Endothelial cell of umbilical vein (primary cell): ENCODE measurements at regions not wholly inside any gene's neighbourhood (a gene's known extent, or its start where the extent isn't known, plus 50 kb on each side); places are given as distances from the start of the nearest gene placed in this dataset.

Source experiments
- BruUV-seq: library from RNA; stranded (reverse); fragments of 400-500 nt; replicated peaks from 2 replicates; lab custom pipeline; 2021; lab: Mats Ljungman, UMichigan
- CTCF ChIA-PET: fragments of 300-600, 350-600 bp; sonication (Branson Sonifier 250); formaldehyde crosslinking; loops from one replicate; lab custom pipeline; 2021; ENCODE audit warnings: antibody characterized with exemption, inconsistent platforms; lab: Charles Lee
- POLR2A ChIA-PET: fragments of 300-600, 350-600 bp; sonication (Branson Sonifier 250); formaldehyde crosslinking; loops from one replicate; lab custom pipeline; 2021; ENCODE audit warnings: antibody characterized with exemption, inconsistent platforms; lab: Charles Lee
- DNase-seq: peaks from one replicate; pipeline ENCODE4 v3.0.0-alpha.2; 2011; ENCODE audit warnings: low read depth, low spot score
- FAIRE-seq: peaks from 2 replicates; lab custom pipeline; 2011; peaks lifted over from hg19 to GRCh38; lab: Jason Lieb, UNC
- H2AFZ ChIP-seq: 2 replicates; pipeline ENCODE4 v1.6.0; 2012; ENCODE audit warnings: low read depth, low read length, control low read depth, inconsistent platforms
- H3K27ac ChIP-seq: 2 replicates; pipeline ENCODE4 v1.5.1; 2011; ENCODE audit warnings: low read depth, mild to moderate bottlenecking, control low read depth, low read length, moderate library complexity; ENCODE audit not compliant: insufficient read depth
- H3K27me3 ChIP-seq, 2 experiments: 2 replicates each; pipeline versions ENCODE4 v1.6.0 to v1.6.1; 2011; ENCODE audit warnings: low read length in 2 of 2, mixed read lengths in 1 of 2; ENCODE audit not compliant: control insufficient read depth in 2 of 2, insufficient read depth in 2 of 2
- H3K36me3 ChIP-seq, 2 experiments: 2 replicates in 1 of 2; 3 replicates in 1 of 2; pipeline ENCODE4 v1.5.1; 2011; ENCODE audit warnings: low read length in 2 of 2, mild to moderate bottlenecking in 1 of 2, moderate library complexity in 1 of 2; ENCODE audit not compliant: control insufficient read depth in 2 of 2, insufficient read depth in 2 of 2; ENCODE audit errors: extremely low read depth in 1 of 2
- H3K4me1 ChIP-seq: 3 replicates; pipeline ENCODE4 v1.5.1; 2011; ENCODE audit warnings: mild to moderate bottlenecking, low read length; ENCODE audit not compliant: control insufficient read depth, insufficient read depth; ENCODE audit errors: extremely low read depth
- H3K4me2 ChIP-seq: 2 replicates; pipeline ENCODE4 v1.6.1; 2011; ENCODE audit warnings: low read length, control low read depth, mixed read lengths; ENCODE audit not compliant: insufficient read depth
- H3K4me3 ChIP-seq, 3 experiments: fragments of 200-600 bp in 1 of 3; sonication (generic), shearing (Covaris generic) in 1 of 3; replicated peaks in 1 of 3; 2 replicates each; pipeline ENCODE4 v1.5.1; 2011 to 2016; ENCODE audit warnings: control low read depth in 3 of 3, low read length in 3 of 3, mild to moderate bottlenecking in 2 of 3, inconsistent platforms in 1 of 3, low read depth in 1 of 3, moderate library complexity in 1 of 3; ENCODE audit not compliant: insufficient read depth in 1 of 3
- H3K79me2 ChIP-seq: 2 replicates; pipeline ENCODE4 v1.6.0; 2012; ENCODE audit warnings: low read length, inconsistent platforms; ENCODE audit not compliant: control insufficient read depth, insufficient read depth
- H3K9ac ChIP-seq: replicated peaks from 2 replicates; pipeline ENCODE3; 2011; ENCODE audit warnings: low read length, control low read depth; ENCODE audit not compliant: insufficient read depth; ENCODE audit errors: extremely low read depth
- H3K9me1 ChIP-seq: replicated peaks from 3 replicates; pipeline ENCODE4 v1.6.0; 2011; ENCODE audit warnings: mild to moderate bottlenecking, low read length; ENCODE audit not compliant: control insufficient read depth, insufficient read depth; ENCODE audit errors: extremely low read depth
- H3K9me3 ChIP-seq: replicated peaks from 2 replicates; pipeline ENCODE4 v1.5.1; 2012; ENCODE audit warnings: low read length, inconsistent platforms; ENCODE audit not compliant: control insufficient read depth, insufficient read depth
- H4K20me1 ChIP-seq: replicated peaks from 2 replicates; pipeline ENCODE3; 2011; ENCODE audit warnings: mild to moderate bottlenecking, low read length; ENCODE audit not compliant: control insufficient read depth, insufficient read depth; ENCODE audit errors: extremely low read depth
- CTCF ChIP-seq, 2 donors: IDR thresholded peaks; 1 replicate in 1 of 2; 2 replicates in 1 of 2; pipeline ENCODE4 v1.5.1; 2011; ENCODE audit warnings: low read length in 2 of 2, mild to moderate bottlenecking in 2 of 2, moderate library complexity in 2 of 2, control low read depth in 1 of 2, inconsistent platforms in 1 of 2, low read depth in 1 of 2; ENCODE audit not compliant: insufficient read depth in 1 of 2; ENCODE audit errors: extremely low read depth in 1 of 2
- EZH2 ChIP-seq: IDR thresholded peaks from 2 replicates; pipeline ENCODE4 v1.6.1; 2012; ENCODE audit warnings: borderline replicate concordance, low read depth, mild to moderate bottlenecking, moderate library complexity, low read length, inconsistent platforms; ENCODE audit not compliant: severe bottlenecking
- FOS ChIP-seq: IDR thresholded peaks from 2 replicates; pipeline ENCODE4 v1.6.1; 2011; ENCODE audit warnings: mild to moderate bottlenecking, low read length, moderate library complexity, borderline replicate concordance; ENCODE audit not compliant: insufficient read depth
- GATA2 ChIP-seq: IDR thresholded peaks from 2 replicates; pipeline ENCODE4 v1.7.0; 2011; ENCODE audit warnings: low read depth, mild to moderate bottlenecking, moderate library complexity, mixed read lengths, low read length; ENCODE audit not compliant: insufficient read length, insufficient read depth
- JUN ChIP-seq: IDR thresholded peaks from 2 replicates; pipeline ENCODE4 v1.6.1; 2011; ENCODE audit warnings: borderline replicate concordance, low read depth; ENCODE audit not compliant: insufficient read length, insufficient read depth
- MYC ChIP-seq: IDR thresholded peaks from one replicate; pipeline ENCODE4 v1.6.1; 2011; ENCODE audit warnings: mild to moderate bottlenecking, low read depth, low read length
- POLR2A ChIP-seq: IDR thresholded peaks from 2 replicates; pipeline ENCODE4 v1.6.1; 2012; ENCODE audit warnings: low read depth, mild to moderate bottlenecking, control low read depth, low read length
- POLR2AphosphoS5 ChIP-seq: IDR thresholded peaks from 2 replicates; pipeline ENCODE4 v1.6.1; 2012; ENCODE audit warnings: low read depth, mild to moderate bottlenecking, control low read depth, low read length, moderate library complexity; ENCODE audit not compliant: insufficient read depth
- dilution Hi-C: fragments of 300-500 bp; cut with MboI; formaldehyde crosslinking; loops from one replicate; pipeline ENCODE4 v1.15.0; 2019; ENCODE audit warnings: low sequenced_read_pairs; ENCODE audit not compliant: extremely low pct_ligation_motif_present
- intact Hi-C: fragments of 100-400 bp; cut with micrococcal nuclease; formaldehyde crosslinking; loops from one replicate; pipeline ENCODE4 v1.10.0; 2022
- TF ChIP-seq, protein P1 (sequence below): IDR thresholded peaks from 2 replicates; pipeline ENCODE4 v1.6.1; 2011; ENCODE audit not compliant: insufficient read depth, insufficient read length

GRCh38 chr5:145062280-145063062 lies 772.7 kb downstream of the PRELID2 start:
- Histone ChIP-seq H3K27ac (no peak overlapping the region), H3K4me3 (no peak overlapping the region), H3K36me3 (no peaks in the 10 kb centered on the region), H3K9ac (no peak overlapping the region), H3K4me2 (no peak overlapping the region), H3K9me1 (no peaks in the 10 kb centered on the region), H4K20me1 (no peaks in the 10 kb centered on the region), H3K27me3 (no peaks in the 10 kb centered on the region), H2AFZ (no peak overlapping the region), H3K79me2 (no peaks in the 10 kb centered on the region), H3K9me3 (no peaks in the 10 kb centered on the region), H3K4me1 (no peaks in the 10 kb centered on the region)
- CTCF ChIA-PET = no interaction called here
- intact Hi-C loops = no loop called here
- TF ChIP-seq POLR2AphosphoS5 (no peak), POLR2A (no peak), EZH2 (no peak), MYC (no peak), CTCF (IDR thresholded peaks at IDR 0.05; ENCODE audit: extremely low read depth in 1 of 2, insufficient read depth in 1 of 2, low read depth in 1 of 2, low read length in 2 of 2) (no peak), GATA2 (no peak), JUN (no peak), FOS (no peak)
- TF ChIP-seq, protein P1, sequence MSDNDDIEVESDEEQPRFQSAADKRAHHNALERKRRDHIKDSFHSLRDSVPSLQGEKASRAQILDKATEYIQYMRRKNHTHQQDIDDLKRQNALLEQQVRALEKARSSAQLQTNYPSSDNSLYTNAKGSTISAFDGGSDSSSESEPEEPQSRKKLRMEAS = no peak
- BruUV-seq = no TSS peak
- DNase-seq = no peak
- POLR2A ChIA-PET = no interaction called here
- dilution Hi-C loops = no loop called here
- no peak for FAIRE-seq
